Ishikawa (cell line): ENCODE measurements at regions not wholly inside any gene's neighbourhood (a gene's known extent, or its start where the extent isn't known, plus 50 kb on each side); places are given as distances from the start of the nearest gene placed in this dataset.

Experiments
- EGR1 ChIP-seq: IDR thresholded peaks from 2 replicates; pipeline ENCODE4 v1.6.1; 2012
- EP300 ChIP-seq: IDR thresholded peaks from 2 replicates; pipeline ENCODE4 v1.6.1; 2012; ENCODE audit warnings: borderline replicate concordance
- RAD21 ChIP-seq: IDR thresholded peaks from 2 replicates; pipeline ENCODE4 v1.6.1; 2012; ENCODE audit warnings: low read depth
- TAF1 ChIP-seq: IDR thresholded peaks from 2 replicates; pipeline ENCODE4 v1.6.1; 2012; ENCODE audit warnings: low read depth, mild to moderate bottlenecking
- TCF12 ChIP-seq: IDR thresholded peaks from 2 replicates; pipeline ENCODE4 v1.6.1; 2012; ENCODE audit warnings: low read depth
- USF1 ChIP-seq: IDR thresholded peaks from 2 replicates; pipeline ENCODE4 v1.6.1; 2012
- YY1 ChIP-seq: IDR thresholded peaks from 2 replicates; pipeline ENCODE4 v1.6.1; 2012; ENCODE audit warnings: low read depth
- ZBTB7A ChIP-seq: IDR thresholded peaks from 2 replicates; pipeline ENCODE4 v1.6.1; 2012; ENCODE audit warnings: low read depth

GRCh38 chr14:80055667-80056496 lies 155.4 kb downstream of the DIO2 start:
- no peak for TF ChIP-seq USF1
- TF ChIP-seq TCF12 = no peak
- TF ChIP-seq YY1 = no peak
- no peak for TF ChIP-seq ZBTB7A
- no peak for TF ChIP-seq EP300
- peak; percentile 71 for TF ChIP-seq RAD21
- TF ChIP-seq TAF1 = no peak
- TF ChIP-seq EGR1 = no peak
